T-cell (primary cell): ENCODE measurements at regions not wholly inside any gene's neighbourhood (a gene's known extent, or its start where the extent isn't known, plus 50 kb on each side); places are given as distances from the start of the nearest gene placed in this dataset.
"Not testable (repeated sequence)": the region's sequence is repeated elsewhere in the genome, so short reads cannot be mapped to it uniquely, and the experiment has no call there.

Experiments used
- ATAC-seq, 4 experiments: fragments of 200-7000 bp in 3 of 4; fragments of 150-1000 bp in 1 of 4; cut with Tn5 transposase; replicated peaks in 1 of 4; 1 replicate in 3 of 4; 2 replicates in 1 of 4; pipeline ENCODE4 v1.10.0; 2021; ENCODE audit warnings: moderate library complexity in 3 of 4, mild to moderate bottlenecking in 2 of 4, moderate number of reproducible peaks in 1 of 4
- CTCF ChIA-PET, 2 donors: fragments of 300-600 bp; sonication (Branson Sonifier 250); formaldehyde crosslinking; loops; one replicate each; lab custom pipeline; 2022; ENCODE audit warnings: antibody characterized with exemption in 2 of 2; lab: Charles Lee
- POLR2A ChIA-PET, 2 donors: fragments of 300-600 bp; sonication (Branson Sonifier 250); formaldehyde crosslinking; loops; one replicate each; lab custom pipeline; 2022; ENCODE audit warnings: antibody characterized with exemption in 2 of 2; lab: Charles Lee
- DNase-seq, 35 experiments: peaks; one replicate each; pipeline versions ENCODE4 v3.0.0 to v3.0.0-alpha.2; 2013 to 2023
- H3K27ac ChIP-seq: one replicate; pipeline ENCODE4 v1.5.1; 2013; ENCODE audit warnings: low read length
- H3K27me3 ChIP-seq, 2 experiments: replicated peaks in 1 of 2; 1 replicate in 1 of 2; 2 replicates in 1 of 2; pipeline versions ENCODE4 v1.6.1 to v1.7.0; 2013; ENCODE audit warnings: low read length in 1 of 2, mixed read lengths in 1 of 2; ENCODE audit not compliant: control insufficient read depth in 2 of 2, insufficient read depth in 2 of 2; ENCODE audit errors: extremely low read depth in 1 of 2
- H3K36me3 ChIP-seq, 2 donors: 1 replicate in 1 of 2; 2 replicates in 1 of 2; pipeline versions ENCODE4 v1.6.1 to v1.7.0; 2013; ENCODE audit warnings: low read length in 1 of 2; ENCODE audit not compliant: control insufficient read depth in 2 of 2, insufficient read depth in 1 of 2; ENCODE audit errors: extremely low read depth in 1 of 2
- H3K4me1 ChIP-seq, 2 experiments: 1 replicate in 1 of 2; 2 replicates in 1 of 2; pipeline versions ENCODE4 v1.6.1 to v1.7.0; 2013; ENCODE audit warnings: low read length in 2 of 2, mixed read lengths in 1 of 2; ENCODE audit not compliant: insufficient read depth in 2 of 2, control insufficient read depth in 1 of 2; ENCODE audit errors: extremely low read depth in 1 of 2
- H3K4me3 ChIP-seq, 2 donors: 1 replicate in 1 of 2; 2 replicates in 1 of 2; pipeline versions ENCODE4 v1.5.1 to v1.7.0; 2013; ENCODE audit warnings: mild to moderate bottlenecking in 2 of 2, low read length in 1 of 2, moderate library complexity in 1 of 2; ENCODE audit not compliant: control insufficient read depth in 1 of 2; ENCODE audit errors: extremely low read depth in 1 of 2
- H3K9me3 ChIP-seq: 2 replicates; pipeline ENCODE4 v1.7.0; 2013
- H3K27ac Mint-ChIP-seq, 2 donors: one replicate each; pipeline ENCODE4 v1.8.0; 2020 to 2021; ENCODE audit warnings: mild to moderate bottlenecking in 2 of 2, mixed read lengths in 2 of 2
- H3K27me3 Mint-ChIP-seq, 2 donors: one replicate each; pipeline ENCODE4 v1.8.0; 2021 to 2022; ENCODE audit warnings: mixed read lengths in 2 of 2
- H3K36me3 Mint-ChIP-seq: one replicate; pipeline ENCODE4 v1.8.0; 2021; ENCODE audit warnings: mixed read lengths
- H3K4me1 Mint-ChIP-seq, 3 donors: one replicate each; pipeline ENCODE4 v1.8.0; 2020 to 2022; ENCODE audit warnings: mixed read lengths in 3 of 3, mild to moderate bottlenecking in 1 of 3
- H3K4me3 Mint-ChIP-seq, 3 donors: one replicate each; pipeline ENCODE4 v1.8.0; 2020 to 2022; ENCODE audit warnings: mild to moderate bottlenecking in 3 of 3, mixed read lengths in 3 of 3, moderate library complexity in 3 of 3
- H3K9me3 Mint-ChIP-seq, 3 donors: one replicate each; pipeline ENCODE4 v1.8.0; 2020 to 2022; ENCODE audit warnings: mixed read lengths in 3 of 3
- WGBS: methylation state at CpG from one replicate; pipeline ENCODE4 v1.1.5; 2013; ENCODE audit warnings: missing lambda C conversion rate; ENCODE audit not compliant: insufficient coverage; 5-methylcytosine and 5-hydroxymethylcytosine counted together

DNA sequence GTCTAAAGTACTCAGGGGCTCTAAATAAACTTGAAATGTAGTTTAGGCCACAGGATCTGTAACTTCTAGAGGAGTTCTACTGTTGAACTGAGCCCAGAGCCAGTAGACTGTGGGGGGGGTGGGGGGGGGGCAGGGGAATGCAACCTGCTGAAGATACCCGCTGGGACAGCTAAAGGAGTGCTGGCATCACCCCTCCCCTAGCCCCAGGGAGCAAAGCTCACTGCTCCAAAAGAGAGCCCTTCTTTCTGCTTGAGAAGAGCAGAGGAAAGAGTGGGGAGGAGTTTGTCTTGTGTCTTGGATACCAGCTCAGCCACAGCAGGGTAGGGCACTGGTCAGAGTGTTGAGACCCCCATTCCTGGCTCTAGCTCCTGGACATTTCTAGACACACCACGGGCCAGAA, 414.0 kb upstream of the KLHL29 start:
- ChIA-PET CTCF (no interaction called here), POLR2A (no interaction called here)
- Mint-ChIP-seq H3K9me3 (no peaks in the 10 kb centered on the region), H3K4me3 (no peak overlapping the region), H3K27me3 (peaks cover 2 to 9% of the 10 kb centered on the region in 2 donors), H3K4me1 (no peaks in the 10 kb centered on the region), H3K27ac (no peak overlapping the region), H3K36me3 (no peaks in the 10 kb centered on the region)
- Histone ChIP-seq H3K36me3 (no peaks in the 10 kb centered on the region), H3K27ac (no peak overlapping the region), H3K9me3 (no peaks in the 10 kb centered on the region), H3K27me3 (peaks cover 0 to 3% of the 10 kb centered on the region in 2 experiments), H3K4me1 (no peaks in the 10 kb centered on the region), H3K4me3 (no peak overlapping the region)
- WGBS = no CpG with 5 or more reads among the region's 2 CpGs
- ATAC-seq (no peak), DNase-seq (no peak)

DNA sequence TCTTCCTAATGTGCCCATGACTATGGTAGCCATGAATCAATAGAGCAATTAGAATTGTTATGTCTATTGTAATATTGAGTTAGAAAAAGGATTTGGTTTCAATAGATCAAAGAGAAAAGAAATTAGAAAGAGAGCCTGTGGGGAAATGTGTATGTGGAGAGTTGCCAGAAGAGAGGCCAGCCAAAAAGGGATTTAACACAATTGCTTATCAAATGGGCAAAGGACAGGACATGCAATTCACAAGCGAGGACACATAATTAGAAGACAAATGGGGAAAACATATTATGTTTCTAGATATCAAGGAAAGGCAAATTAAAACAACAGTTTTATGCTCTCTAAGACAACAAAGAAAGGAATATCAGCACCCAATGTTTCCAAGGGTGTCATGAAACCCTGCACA, 403.2 kb upstream of the KLHL29 start:
- H3K4me1 Mint-ChIP-seq = no peaks in the 10 kb centered on the region
- Histone ChIP-seq H3K4me1 (no peaks in the 10 kb centered on the region), H3K9me3 (no peaks in the 10 kb centered on the region), H3K27ac (no peak overlapping the region), H3K4me3 (no peak overlapping the region), H3K27me3 (no peaks in the 10 kb centered on the region), H3K36me3 (no peaks in the 10 kb centered on the region)
- H3K27ac Mint-ChIP-seq = no peak overlapping the region
- ChIA-PET POLR2A (no interaction called here), CTCF (no interaction called here)
- DNase-seq (no peak), ATAC-seq (no peak)
- H3K9me3 Mint-ChIP-seq = peaks cover 0 to 10% (median 2%) of the 10 kb centered on the region in 3 donors
- no peaks in the 10 kb centered on the region for H3K36me3 Mint-ChIP-seq
- no peak overlapping the region for H3K4me3 Mint-ChIP-seq
- no CpG with 5 or more reads among the region's 1 CpG for WGBS
- H3K27me3 Mint-ChIP-seq = no peaks in the 10 kb centered on the region

DNA sequence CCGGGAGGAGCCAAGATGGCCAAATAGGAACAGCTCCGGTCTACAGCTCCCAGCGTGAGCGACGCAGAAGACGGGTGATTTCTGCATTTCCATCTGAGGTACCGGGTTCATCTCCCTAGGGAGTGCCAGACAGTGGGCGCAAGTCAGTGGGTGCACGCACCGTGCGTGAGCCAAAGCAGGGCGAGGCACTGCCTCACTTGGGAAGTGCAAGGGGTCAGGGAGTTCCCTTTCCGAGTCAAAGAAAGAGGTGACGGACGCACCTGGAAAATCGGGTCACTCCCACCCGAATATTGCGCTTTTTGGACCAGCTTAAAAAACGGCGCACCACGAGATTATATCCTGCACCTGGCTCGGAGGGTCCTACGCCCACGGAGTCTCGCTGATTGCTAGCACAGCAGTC, 400.8 kb upstream of the KLHL29 start:
- H3K27ac ChIP-seq, H3K4me3 Mint-ChIP-seq, DNase-seq, H3K4me1 Mint-ChIP-seq, CTCF ChIA-PET, POLR2A ChIA-PET, H3K36me3 ChIP-seq, H3K9me3 ChIP-seq, H3K27me3 Mint-ChIP-seq, H3K27ac Mint-ChIP-seq, H3K4me3 ChIP-seq, H3K27me3 ChIP-seq, H3K36me3 Mint-ChIP-seq, H3K4me1 ChIP-seq, H3K9me3 Mint-ChIP-seq, ATAC-seq: not testable (repeated sequence)
- 80% methylated on average over 1 of the region's 25 CpGs for WGBS

DNA sequence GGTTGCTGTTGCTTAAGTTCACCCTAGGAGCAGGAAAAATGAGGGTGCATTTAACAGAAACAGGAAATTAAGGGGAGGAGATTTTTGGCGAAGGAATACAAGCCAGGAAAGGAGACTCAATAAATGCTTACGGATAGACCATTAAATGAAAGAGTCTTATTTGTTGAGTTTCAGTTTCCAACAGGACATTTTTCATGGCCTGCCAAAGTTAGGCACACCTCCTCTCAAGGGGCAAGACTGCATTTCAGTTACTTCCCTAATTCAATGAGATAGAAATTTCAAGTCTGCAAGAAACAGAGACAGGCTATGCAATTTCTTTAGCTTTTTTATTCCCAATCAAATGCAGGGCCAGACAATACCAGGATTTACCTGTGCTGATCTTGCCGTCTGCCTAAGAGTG, 394.7 kb upstream of the KLHL29 start:
- no peaks in the 10 kb centered on the region for H3K9me3 Mint-ChIP-seq
- 0% methylated on average over 1 of the region's 3 CpGs for WGBS
- no peaks in the 10 kb centered on the region for H3K9me3 ChIP-seq
- H3K4me3 Mint-ChIP-seq = no peak overlapping the region
- H3K4me1 ChIP-seq = no peaks in the 10 kb centered on the region
- CTCF ChIA-PET = no interaction called here
- H3K27ac Mint-ChIP-seq = no peak overlapping the region
- DNase-seq (no peak), ATAC-seq (no peak)
- no peaks in the 10 kb centered on the region for H3K27me3 ChIP-seq
- no peaks in the 10 kb centered on the region for H3K4me1 Mint-ChIP-seq
- no peak overlapping the region for H3K4me3 ChIP-seq
- no peaks in the 10 kb centered on the region for H3K36me3 ChIP-seq
- no peaks in the 10 kb centered on the region for H3K36me3 Mint-ChIP-seq
- POLR2A ChIA-PET = no interaction called here
- H3K27me3 Mint-ChIP-seq = no peaks in the 10 kb centered on the region
- H3K27ac ChIP-seq = no peak overlapping the region

DNA sequence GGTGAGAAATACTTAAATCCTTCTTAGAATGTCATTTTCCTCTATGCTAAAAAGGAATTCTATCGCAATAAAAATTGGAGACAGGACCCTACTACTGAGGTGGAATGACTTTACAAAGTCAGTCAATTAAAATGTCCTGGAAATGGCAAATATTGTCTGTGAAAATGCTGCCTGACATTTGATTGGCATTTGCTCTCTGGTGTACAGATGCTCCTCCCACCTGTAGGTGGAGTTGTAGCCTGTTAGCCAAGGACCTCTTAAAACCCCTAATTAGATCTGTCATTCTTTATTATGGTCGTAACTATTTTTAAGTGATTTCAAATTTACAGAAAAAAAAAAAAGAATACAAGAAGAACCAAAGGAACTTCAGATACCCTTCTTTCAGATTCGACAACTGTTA, 393.1 kb upstream of the KLHL29 start:
- H3K9me3 Mint-ChIP-seq = no peaks in the 10 kb centered on the region
- Histone ChIP-seq H3K4me3 (no peak overlapping the region), H3K36me3 (no peaks in the 10 kb centered on the region), H3K27ac (no peak overlapping the region), H3K9me3 (no peaks in the 10 kb centered on the region), H3K4me1 (no peaks in the 10 kb centered on the region), H3K27me3 (no peaks in the 10 kb centered on the region)
- no CpG with 5 or more reads among the region's 3 CpGs for WGBS
- no peak overlapping the region for H3K4me3 Mint-ChIP-seq
- no peaks in the 10 kb centered on the region for H3K4me1 Mint-ChIP-seq
- H3K27me3 Mint-ChIP-seq = no peaks in the 10 kb centered on the region
- ChIA-PET POLR2A (no interaction called here), CTCF (no interaction called here)
- H3K36me3 Mint-ChIP-seq = no peaks in the 10 kb centered on the region
- DNase-seq = no peak
- no peak overlapping the region for H3K27ac Mint-ChIP-seq
- ATAC-seq = no peak

DNA sequence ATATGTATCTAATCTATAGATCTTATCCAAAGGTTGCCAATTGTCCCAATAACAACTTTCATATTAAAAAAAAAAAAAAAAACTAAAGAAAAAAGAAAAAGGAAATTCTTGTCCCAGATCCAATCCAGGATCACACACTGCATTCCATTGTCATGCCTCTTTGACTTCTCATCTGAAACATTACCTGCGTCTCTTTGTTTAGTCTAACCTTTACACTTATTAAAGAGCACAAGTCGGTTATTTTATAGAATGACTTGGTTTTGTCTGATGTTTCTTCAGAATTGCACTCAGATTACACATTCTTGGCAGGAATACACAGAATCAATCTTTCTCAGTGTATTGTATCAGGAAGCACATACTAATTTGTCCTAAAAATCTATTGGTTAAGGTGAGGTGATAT, 392.5 kb upstream of the KLHL29 start:
- no peak overlapping the region for H3K4me3 ChIP-seq
- POLR2A ChIA-PET = no interaction called here
- H3K4me1 Mint-ChIP-seq = no peaks in the 10 kb centered on the region
- H3K9me3 ChIP-seq = no peaks in the 10 kb centered on the region
- no peaks in the 10 kb centered on the region for H3K27me3 Mint-ChIP-seq
- WGBS = no CpG with 5 or more reads among the region's 2 CpGs
- H3K27me3 ChIP-seq = no peaks in the 10 kb centered on the region
- no peaks in the 10 kb centered on the region for H3K4me1 ChIP-seq
- no peak overlapping the region for H3K4me3 Mint-ChIP-seq
- H3K36me3 ChIP-seq = no peaks in the 10 kb centered on the region
- no peaks in the 10 kb centered on the region for H3K36me3 Mint-ChIP-seq
- no peaks in the 10 kb centered on the region for H3K9me3 Mint-ChIP-seq
- CTCF ChIA-PET = no interaction called here
- no peak overlapping the region for H3K27ac ChIP-seq
- ATAC-seq = no peak
- no peak overlapping the region for H3K27ac Mint-ChIP-seq
- no peak for DNase-seq

DNA sequence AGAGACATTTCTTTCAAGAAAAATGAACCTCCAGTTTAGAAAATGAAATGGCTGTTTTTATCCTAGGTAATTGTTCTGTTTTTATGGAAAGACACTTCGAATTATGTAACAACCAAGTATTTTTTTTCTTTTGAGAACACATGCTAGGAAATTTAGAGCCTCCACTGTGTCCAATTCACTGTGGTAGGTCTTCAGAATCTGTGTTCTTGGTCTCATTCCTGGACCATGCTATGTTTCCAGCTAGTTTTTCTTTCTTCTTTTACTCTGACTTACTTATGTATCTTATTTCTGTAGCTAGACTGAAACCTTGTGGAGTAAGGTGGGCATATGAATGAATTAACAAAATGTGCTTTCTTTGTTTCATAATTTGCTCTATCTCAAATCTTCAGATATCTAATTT, 391.7 kb upstream of the KLHL29 start:
- ChIA-PET POLR2A (no interaction called here), CTCF (no interaction called here)
- Histone ChIP-seq H3K27ac (no peak overlapping the region), H3K27me3 (no peaks in the 10 kb centered on the region), H3K4me1 (no peaks in the 10 kb centered on the region), H3K4me3 (no peak overlapping the region), H3K9me3 (no peaks in the 10 kb centered on the region), H3K36me3 (no peaks in the 10 kb centered on the region)
- WGBS = no CpG with 5 or more reads among the region's 1 CpG
- no peaks in the 10 kb centered on the region for H3K9me3 Mint-ChIP-seq
- no peak overlapping the region for H3K4me3 Mint-ChIP-seq
- no peaks in the 10 kb centered on the region for H3K4me1 Mint-ChIP-seq
- H3K36me3 Mint-ChIP-seq = no peaks in the 10 kb centered on the region
- ATAC-seq (no peak), DNase-seq (no peak)
- no peak overlapping the region for H3K27ac Mint-ChIP-seq
- H3K27me3 Mint-ChIP-seq = no peaks in the 10 kb centered on the region
